NCI-H748 (cell line): ENCODE measurements at regions not wholly inside any gene's neighbourhood (a gene's known extent, or its start where the extent isn't known, plus 50 kb on each side); places are given as distances from the start of the nearest gene placed in this dataset.

Experiments used
- DNase-seq: peaks from one replicate; lab custom pipeline; 2025; ENCODE audit not compliant: unreplicated experiment; lab: John Stamatoyannopoulos, UW

DNA sequence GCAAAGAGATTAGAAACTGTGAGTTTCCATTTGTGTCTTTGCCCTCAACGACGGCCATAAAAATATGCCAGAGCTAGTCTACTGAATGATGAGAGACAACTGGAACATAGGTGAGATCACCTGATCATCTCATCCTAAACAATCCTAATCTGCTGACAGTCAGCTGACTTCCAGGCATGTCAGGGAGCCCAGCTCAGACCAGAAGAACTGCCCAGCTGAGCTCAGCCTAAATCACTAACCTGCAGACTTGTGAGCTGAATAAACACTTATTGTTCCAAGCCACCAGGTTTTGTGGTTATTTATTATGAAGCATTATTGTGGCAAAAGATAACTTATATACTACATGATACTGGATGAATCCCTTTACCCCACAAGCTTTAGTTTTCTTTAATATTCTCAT, 118.9 kb upstream of the PLEKHG7 start:
- no peak for DNase-seq

DNA sequence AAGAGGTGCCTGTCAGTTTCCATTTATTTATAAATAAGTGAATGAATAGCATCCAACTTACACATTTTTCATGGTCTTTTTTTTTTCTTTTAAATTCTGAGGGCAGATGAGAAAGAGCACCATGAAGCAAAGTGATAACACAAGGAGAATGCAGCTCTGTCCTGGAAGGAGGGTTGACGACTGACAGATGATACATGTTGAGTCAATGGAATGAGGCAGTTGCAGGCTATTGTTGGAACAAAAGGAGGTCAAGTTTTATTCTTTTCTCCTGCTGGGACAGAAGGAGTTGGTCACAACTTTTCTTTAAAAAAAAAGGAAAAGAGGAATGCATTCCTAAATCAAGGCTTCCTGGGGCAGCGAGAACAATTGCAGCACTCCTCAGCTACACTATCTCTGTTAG, 119.9 kb upstream of the PLEKHG7 start:
- DNase-seq = no peak

DNA sequence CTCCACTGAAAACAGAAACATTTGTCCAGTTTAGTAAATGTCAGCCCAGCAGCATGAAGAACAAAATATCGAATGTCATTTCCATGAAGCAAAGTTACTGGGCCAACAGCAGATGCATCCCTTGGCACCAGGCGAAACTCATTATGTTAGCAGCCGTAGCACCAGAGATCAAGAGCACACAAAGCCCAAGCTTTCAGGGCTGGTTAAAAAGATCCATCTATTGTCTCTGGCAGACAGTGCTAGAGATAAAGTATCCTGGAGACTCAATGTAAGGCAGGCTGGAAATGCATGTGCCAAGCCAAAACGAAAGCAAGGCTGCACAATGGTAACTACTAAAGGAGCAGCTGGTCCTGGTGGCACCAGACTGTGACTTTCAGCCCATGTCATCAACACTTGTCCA, 120.3 kb upstream of the PLEKHG7 start:
- DNase-seq = peak; percentile 27

DNA sequence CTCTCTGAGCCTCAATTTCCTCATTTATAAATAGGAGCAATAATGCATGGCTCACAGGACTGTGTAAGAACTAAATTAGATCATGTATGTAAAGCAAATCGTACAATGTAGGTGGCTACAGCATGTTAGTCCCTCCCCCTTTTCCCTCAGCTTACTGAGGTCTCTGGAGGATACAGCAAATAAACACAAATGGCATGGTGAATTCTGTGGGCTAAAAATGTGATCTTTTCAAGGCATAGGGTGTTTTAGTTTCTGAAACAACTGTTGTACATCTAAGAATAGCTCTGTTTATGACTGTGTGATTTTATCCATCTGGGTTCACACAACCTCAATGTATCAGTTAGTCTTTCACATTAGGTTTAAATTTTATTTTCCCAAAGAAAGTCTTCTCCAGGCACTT, 121.2 kb upstream of the PLEKHG7 start:
- DNase-seq = no peak

DNA sequence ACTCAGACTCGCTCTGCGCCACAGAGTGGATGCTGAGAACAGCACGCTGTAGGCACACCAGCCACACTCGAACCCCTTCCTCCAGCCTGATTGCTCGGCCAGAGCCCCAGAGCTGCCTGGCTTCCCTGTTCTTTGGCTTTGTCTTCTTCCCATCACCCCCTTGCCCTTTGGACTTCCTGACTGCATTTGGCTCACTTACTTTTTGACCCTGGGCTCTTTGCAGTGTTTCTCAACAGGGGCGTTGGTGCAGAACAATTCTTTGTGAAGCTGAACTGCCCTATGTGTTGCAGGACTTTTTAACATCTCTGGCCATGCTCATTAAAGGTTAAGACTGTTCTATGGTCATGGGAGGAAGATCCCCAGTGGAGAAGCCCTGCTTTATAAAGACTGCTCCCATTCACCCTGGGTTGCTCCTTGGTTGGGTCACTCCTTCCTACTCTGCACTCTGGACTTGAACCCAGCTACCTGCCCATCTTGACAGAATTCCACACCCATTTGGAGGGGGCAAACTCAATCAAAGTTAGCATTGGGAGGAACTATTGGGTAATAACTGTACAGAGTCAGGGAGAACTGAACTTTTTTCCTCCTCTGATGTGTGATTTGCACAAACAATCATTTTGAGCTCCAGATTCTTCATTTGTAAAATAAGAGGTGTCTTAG, 127.7 kb upstream of the PLEKHG7 start:
- no peak for DNase-seq

DNA sequence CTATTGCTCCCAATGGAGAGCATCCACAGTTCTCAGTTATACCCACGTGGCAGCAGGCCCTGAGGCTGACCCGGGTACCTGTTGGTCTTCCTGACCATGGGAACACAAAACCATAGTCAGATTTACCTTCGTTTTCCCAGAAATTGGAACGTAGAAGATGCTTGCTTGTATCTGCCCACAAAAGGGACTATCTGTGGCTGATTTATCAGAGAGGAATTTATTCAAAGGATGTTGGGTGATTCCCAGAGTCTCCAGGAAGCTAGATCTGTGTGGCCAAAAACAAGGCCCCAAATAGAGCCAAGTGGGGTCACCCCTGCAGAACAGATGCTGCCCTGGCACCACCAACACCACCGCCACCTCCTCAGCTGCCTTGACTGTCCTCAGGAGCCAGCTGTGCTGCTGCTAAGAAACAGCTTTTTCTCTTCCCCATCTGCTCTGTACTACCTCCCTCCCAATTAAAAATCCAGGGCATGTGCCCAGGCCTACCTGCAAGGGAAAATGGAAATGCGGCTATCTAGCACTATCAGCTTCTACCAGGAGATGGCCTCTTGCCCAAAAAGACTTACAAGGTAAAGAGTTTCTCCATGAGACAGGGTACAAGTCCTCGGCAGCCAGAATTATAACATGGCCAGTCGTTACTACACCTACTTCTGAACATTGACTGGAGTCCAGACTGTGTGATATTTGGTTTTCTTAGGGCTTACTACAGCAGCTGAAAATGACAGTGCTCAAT, 128.6 kb upstream of the PLEKHG7 start:
- DNase-seq = peak; percentile 52

DNA sequence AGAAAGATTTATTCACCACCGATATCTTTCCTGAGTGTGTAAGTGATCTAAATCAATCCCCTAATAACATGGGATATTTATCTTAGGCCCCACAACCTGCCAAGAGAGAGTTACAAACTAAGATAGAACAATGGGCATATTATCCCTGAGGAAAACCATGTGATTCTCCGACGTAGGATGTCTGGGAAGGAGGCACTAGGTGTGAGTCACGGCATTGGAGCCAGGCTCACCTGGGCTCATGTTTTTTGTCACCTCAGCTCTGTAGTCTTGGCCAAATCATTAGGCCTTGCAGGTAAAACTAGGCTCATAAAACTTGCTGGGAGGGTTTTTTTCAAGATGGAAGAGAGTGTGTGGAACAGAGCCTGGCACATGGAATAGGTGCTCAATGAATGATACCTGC, 129.7 kb upstream of the PLEKHG7 start:
- DNase-seq = no peak

DNA sequence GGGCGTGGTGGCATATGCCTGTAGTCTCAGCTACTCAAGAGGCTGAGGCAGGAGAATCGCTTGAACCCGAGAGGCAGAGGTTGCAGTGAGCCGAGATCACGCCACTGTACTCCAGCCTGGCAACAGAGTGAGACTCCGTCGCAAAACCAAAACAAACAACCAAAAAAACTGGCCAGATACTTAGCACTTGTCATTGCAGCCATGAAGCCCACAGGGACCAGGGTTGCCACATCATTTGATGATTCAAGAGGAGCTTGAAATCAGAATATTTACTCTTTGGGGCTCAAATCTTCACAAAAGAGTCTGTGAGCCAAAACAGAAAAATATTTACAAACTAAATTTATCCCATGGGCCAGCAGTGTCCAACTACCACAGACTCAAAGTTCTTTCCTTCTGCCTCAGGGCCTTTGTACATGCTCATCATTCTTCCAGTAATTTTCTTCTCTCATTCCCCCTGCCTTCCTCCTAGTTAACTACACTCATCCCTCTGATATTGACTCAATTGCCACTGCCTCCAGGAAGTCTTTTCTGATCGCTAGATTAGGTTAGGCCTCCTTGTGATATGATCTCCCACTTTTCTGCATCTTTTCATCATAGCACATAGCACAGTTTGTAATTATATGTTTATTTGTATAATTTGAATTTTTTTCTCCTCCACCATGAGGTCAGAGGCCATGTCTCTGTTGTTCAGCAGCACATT, 130.8 kb upstream of the PLEKHG7 start:
- no peak for DNase-seq

DNA sequence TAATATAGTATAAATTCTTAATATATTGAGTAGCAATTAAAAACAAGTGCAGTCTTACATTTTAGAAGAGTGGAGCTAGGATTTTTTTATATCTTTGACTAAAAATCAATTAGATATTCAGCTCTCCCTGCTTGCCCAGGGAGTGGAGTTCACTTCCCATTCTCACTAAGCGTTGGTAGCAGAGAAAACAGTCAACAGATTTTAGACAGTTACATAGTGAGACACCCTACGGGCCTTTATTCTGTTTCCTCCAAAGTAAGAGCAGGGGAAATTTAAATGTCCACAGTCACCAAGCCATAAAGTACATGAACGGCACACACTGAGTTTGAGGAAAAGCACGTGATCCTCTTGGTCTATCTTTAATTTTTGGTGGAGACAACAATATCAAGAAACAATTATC, 131.6 kb upstream of the PLEKHG7 start:
- DNase-seq = no peak

DNA sequence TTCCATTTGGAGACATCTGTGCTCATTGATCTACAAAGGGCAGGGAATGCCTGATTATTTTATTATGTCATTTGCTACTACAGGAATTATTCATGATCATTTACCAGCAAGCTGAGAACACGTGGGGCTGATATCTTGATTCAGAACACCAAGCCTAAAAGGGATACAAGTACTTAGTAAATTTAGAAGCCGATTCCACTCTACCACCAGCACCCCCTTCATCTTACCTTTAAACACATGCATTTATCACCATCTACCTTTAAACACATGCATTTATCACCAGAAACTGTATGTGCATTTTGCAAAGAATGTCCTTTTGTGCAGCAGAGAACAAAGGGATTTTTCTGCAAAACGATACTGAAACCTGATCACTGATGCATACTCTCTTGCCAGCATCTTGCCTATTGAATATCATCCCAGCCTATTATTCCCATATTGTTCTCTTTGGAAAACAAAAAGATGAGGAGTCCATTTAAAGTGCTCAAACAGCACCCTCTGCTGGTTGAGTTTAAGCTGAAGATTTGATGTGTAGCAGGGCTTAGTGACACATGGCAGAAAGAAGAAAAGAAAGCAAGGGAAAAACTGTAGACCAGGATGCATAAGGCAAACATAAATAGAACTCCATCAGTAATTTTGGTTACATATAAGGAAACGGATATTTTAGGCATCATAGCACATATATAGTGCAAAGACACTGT, 132.6 kb upstream of the PLEKHG7 start:
- peak; percentile 96 for DNase-seq

DNA sequence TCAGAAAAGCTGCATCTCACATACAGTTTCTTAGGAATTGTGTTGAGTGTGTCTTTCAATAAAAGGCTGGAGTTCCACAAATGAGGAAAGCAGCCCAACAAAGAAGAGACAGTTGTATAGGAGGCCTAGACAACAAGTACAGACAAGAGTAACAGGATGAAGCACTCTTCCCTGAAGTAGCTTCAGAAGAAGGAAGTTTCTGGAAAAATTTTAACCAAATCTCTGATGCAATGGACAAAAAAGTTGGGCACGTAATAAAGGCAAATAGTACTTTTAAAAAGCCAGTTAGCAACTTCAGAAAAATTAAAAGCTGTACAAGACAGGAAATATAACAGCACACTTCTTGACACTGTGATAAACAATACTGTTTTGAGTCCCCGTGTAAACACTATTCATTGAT, 134.1 kb upstream of the PLEKHG7 start:
- DNase-seq = no peak

DNA sequence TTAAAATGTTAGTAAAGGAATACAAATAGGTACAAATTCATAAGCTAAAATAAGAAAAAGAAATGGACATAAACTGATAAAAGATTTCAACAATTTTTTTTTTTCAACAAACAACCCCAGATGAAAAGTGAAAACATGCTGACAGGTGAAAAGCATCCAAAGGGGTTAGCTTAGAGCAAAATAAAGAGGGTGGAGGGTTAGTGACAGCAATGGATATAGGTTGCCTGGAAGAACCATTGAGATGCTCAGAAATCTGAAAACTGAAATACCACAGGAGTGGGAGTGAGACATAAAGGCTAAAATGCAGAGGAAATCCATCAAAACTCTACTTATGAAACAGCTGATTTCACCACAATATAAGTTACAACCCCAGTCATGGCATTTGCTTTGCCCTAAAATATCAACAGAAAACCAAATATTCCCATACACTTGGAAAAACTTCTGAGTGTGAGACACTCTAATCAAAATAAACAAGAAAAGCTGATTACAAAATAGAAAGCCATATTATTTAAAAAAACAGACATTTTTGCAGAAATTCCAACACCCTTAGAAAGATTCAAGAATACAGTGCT, 136.3 kb upstream of the PLEKHG7 start:
- DNase-seq = no peak

DNA sequence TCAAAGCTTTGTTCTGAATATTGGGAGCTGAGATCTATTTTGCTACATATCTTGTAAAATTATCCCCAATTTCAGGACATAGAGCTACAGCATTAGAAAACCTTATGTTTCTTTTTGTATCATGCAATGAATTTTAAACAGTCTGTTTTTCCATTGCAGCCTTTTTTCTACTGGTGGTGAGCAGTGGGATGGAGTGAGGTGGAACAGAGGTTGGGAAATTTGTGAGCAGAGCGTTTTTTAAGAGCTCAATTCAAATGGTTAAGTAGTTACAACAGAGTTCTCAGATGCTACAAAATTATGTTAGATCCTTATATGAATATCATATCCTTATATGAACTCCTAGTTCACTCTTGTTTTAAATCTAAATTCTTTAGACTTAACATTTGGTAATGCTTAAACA, 139.0 kb upstream of the PLEKHG7 start:
- no peak for DNase-seq

DNA sequence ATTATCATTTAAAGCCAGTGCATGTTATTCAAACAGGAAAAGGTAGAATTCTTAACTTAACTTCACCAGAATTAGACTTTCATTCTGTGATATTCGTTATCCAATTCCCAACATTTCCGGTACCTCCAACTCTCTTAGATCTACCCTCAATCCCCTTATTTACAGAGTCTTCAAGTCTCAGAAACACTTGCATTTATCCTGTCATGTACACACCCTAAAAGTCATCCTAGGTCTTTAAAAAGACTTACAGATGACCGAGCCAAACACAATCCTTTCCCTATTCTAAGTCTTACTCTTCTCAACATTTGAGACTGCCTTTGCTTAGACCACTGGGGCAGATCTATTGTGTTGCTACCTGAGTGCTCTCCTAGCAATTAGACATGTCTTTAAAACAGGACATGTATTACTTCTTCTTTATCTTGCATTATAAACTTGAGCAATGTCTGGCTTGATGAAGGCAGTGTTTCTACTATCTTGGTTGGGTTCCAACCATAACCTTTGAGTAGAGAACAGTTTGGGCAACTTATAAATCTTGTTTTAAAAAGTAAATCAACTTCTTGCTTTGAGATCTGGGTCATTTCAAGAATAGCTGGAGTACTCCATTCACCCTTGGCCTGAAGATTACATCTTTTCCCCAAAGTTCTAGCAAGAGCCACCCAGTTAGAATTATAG, 140.6 kb upstream of the PLEKHG7 start:
- no peak for DNase-seq

DNA sequence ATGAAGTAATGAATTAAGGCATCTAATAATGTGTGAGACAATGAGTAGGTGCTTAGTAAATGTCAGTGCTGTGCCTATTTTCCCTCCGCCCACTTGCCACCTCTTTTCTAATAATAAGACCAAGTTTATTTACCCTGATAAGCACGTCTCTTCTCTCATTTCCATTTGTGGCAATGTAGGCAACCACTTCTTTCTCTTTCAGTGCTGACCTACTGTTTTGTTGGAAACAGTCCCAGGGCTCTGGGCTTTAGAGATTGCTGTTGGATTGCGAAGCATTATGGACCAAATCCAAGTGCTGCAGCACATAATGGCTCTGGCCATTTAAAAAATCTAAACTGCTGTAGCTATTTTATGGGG, 141.3 kb upstream of the PLEKHG7 start:
- peak; percentile 58 for DNase-seq

DNA sequence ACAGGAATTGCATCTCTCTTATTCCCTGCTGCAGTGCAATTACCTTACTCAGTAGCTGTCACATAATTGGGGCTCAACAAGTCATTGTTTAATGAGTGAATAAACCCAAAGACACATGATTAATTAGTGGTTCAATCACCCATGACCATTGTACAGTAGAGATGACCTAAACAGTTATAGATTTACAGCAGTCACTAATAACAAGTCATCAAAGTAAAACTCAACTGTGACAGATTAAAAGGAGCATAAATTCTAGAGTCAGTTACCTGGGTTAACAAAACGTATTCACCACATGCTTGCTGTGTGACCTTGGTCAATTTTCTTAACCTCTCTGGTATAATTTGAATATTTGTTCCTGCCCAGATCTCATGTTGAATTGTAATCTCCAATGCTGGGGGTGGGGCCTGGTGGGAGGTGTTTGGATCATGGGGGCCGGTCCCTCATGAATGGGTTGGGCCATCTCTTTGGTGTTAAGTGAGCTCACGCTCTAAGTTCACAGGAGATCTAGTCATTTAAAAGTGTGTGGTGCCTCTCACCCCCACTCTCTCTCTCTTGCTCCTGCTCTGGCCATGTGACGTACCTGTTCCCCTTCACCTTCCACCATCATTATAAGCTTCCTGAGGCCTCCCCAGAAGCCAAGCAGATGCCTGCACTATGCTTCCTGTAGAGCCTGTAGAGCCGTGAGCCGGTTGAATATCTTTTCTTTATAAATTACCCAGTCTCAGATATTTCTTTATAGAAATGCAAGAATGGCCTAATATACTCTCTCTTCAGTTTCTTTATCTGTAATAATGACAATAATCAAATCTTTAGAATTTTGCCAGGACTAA, 141.9 kb upstream of the PLEKHG7 start:
- no peak for DNase-seq

DNA sequence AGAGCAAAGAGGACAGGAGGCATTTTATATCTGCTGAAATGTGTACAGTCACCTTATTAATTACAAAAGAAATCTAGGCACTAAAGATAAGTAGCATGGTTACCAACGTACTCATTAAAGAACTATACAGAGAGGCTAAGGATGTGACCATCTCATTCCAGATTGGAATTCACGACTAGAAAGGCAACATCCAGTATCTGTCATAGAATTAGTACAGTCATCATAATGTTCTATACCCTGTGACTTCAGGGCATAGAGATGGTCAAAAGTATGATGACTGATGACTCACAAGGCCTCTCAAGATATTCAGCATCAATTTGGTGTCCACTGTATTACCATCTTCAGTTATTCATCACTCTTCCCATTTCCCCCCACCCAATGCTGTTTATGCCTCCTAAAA, 144.0 kb upstream of the PLEKHG7 start:
- DNase-seq = no peak

DNA sequence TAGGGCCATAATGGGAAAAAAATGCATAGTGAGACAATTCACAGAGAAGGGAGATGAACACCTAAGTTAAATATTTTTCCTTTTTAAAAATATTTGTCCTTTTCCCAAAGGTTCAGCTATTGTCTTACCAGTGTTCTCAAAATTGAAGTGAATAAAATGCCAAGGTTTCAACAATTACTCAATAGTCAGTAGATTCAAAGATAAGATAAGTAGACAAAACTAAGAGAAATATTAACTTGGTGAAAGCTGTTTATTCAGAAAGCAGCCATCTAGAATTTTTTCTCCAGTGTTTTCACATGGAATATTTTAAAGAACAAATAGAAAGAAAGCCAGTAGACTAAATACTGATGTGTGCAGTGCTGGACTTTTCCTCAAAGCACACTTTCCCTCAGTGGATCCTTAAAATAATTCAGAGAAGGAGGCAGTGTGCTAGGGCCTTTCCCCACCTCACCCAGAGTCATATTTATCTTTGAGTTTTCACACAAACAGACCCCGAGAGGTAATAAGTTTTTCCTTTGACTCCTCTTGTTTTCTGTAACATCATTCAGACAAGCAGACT, 144.5 kb upstream of the PLEKHG7 start:
- no peak for DNase-seq

DNA sequence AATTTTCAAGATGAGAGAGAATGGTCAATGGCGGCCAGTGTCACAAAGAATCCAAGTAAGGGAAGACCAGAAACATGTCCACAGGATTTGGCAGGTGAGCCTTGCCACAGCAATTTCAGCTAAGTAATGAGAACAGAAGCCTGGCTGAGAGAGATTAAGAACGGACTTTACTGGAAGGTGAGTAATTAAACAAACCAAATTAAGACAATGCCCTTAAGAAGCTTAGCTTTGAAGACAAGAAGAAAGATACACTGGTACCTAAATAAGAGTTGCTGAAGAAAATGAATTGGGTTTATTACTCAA, 145.4 kb upstream of the PLEKHG7 start:
- DNase-seq = no peak
